HL-60/S4 (cell line): ENCODE measurements at regions not wholly inside any gene's neighbourhood (a gene's known extent, or its start where the extent isn't known, plus 50 kb on each side); places are given as distances from the start of the nearest gene placed in this dataset.
"Not testable (repeated sequence)": the region's sequence is repeated elsewhere in the genome, so short reads cannot be mapped to it uniquely, and the experiment has no call there.

Experiments used
- in situ Hi-C: fragments of 300-500 bp; cut with MboI; formaldehyde crosslinking; loops from 2 replicates; pipeline ENCODE4 v1.14.3; 2022; ENCODE audit warnings: low sequenced_read_pairs

- in situ Hi-C loops: not testable (repeated sequence)
These were observed 310.1 kb downstream of the SH3GL2 start for GRCh38 chr9:17888964-17889363.

GRCh38 chr9:17894501-17895160, 315.8 kb downstream of the SH3GL2 start:
- in situ Hi-C loops: no loop called here

- in situ Hi-C loops: no loop called here
These were observed 321.7 kb downstream of the SH3GL2 start for GRCh38 chr9:17900606-17901005.

GRCh38 chr9:17905366-17905765, 326.5 kb downstream of the SH3GL2 start:
- in situ Hi-C loops: no loop called here

GRCh38 chr9:17905781-17906175, 326.9 kb downstream of the SH3GL2 start:
- in situ Hi-C loops: no loop called here

GRCh38 chr9:17906176-17906840, 327.4 kb downstream of the SH3GL2 start:
- in situ Hi-C loops: no loop called here

GRCh38 chr9:17906841-17907778, 328.2 kb downstream of the SH3GL2 start:
- in situ Hi-C loops: no loop called here

- in situ Hi-C loops: no loop called here
These were observed 329.1 kb downstream of the SH3GL2 start for GRCh38 chr9:17907779-17908508.

- in situ Hi-C loops: no loop called here
These were observed 347.4 kb downstream of the SH3GL2 start for GRCh38 chr9:17926246-17926645.

GRCh38 chr9:17927616-17928015, 348.8 kb downstream of the SH3GL2 start:
- in situ Hi-C loops: no loop called here

- in situ Hi-C loops: no loop called here
These were observed 349.4 kb downstream of the SH3GL2 start for GRCh38 chr9:17928228-17928627.

- in situ Hi-C loops: no loop called here
These were observed 349.9 kb downstream of the SH3GL2 start for GRCh38 chr9:17928768-17929167.

GRCh38 chr9:17929506-17929905, 350.6 kb downstream of the SH3GL2 start:
- in situ Hi-C loops: no loop called here

- in situ Hi-C loops: no loop called here
These were observed 351.2 kb downstream of the SH3GL2 start for GRCh38 chr9:17930071-17930470.

- in situ Hi-C loops: no loop called here
These were observed 357.5 kb downstream of the SH3GL2 start for GRCh38 chr9:17936365-17936764.

- in situ Hi-C loops: no loop called here
These were observed 359.3 kb downstream of the SH3GL2 start for GRCh38 chr9:17938035-17938655.

- in situ Hi-C loops: no loop called here
These were observed 363.6 kb downstream of the SH3GL2 start for GRCh38 chr9:17942498-17942897.

- in situ Hi-C loops: no loop called here
These were observed 376.5 kb downstream of the SH3GL2 start for GRCh38 chr9:17955409-17955808.

- in situ Hi-C loops: no loop called here
These were observed 379.5 kb downstream of the SH3GL2 start for GRCh38 chr9:17958363-17958762.

GRCh38 chr9:17962747-17963146, 383.9 kb downstream of the SH3GL2 start:
- in situ Hi-C loops: no loop called here
